SK-N-SH treated with all-trans-retinoic acid at 6 μM for 48 hours (cell line): ENCODE measurements at regions not wholly inside any gene's neighbourhood (a gene's known extent, or its start where the extent isn't known, plus 50 kb on each side); places are given as distances from the start of the nearest gene placed in this dataset.

ENCODE experiments used
- ATAC-seq: fragments of 200-7000 bp; cut with Tn5 transposase; 3 replicates; pipeline ENCODE4 v1.9.1; 2020; ENCODE audit warnings: mild to moderate bottlenecking, moderate library complexity
- ARNTL ChIP-seq: fragments of 450-650 bp; formaldehyde crosslinking; IDR thresholded peaks from 2 replicates; pipeline ENCODE4 v1.5.0; 2020; ENCODE audit warnings: low read depth, mild to moderate bottlenecking, moderate library complexity, borderline replicate concordance
- CSDC2 ChIP-seq: fragments of 250-450 bp; sonication (Bioruptor Pico); IDR thresholded peaks from 2 replicates; pipeline ENCODE4 v1.5.0; 2020; ENCODE audit warnings: mild to moderate bottlenecking, moderate library complexity
- CSRNP3 ChIP-seq: fragments of 250-450 bp; sonication (Bioruptor Pico); IDR thresholded peaks from 2 replicates; pipeline ENCODE4 v1.5.1; 2021; ENCODE audit warnings: mild to moderate bottlenecking, moderate library complexity
- ESRRG ChIP-seq: fragments of 250-450 bp; sonication (Bioruptor Pico); IDR thresholded peaks from 2 replicates; pipeline ENCODE4 v1.6.1; 2021; ENCODE audit warnings: mild to moderate bottlenecking
- ISL1 ChIP-seq: fragments of 250-450 bp; sonication (Bioruptor Pico); IDR thresholded peaks from 2 replicates; pipeline ENCODE4 v2.1.2; 2022; ENCODE audit warnings: mild to moderate bottlenecking, moderate library complexity
- OSR1 ChIP-seq: fragments of 250-450 bp; sonication (Bioruptor Pico); IDR thresholded peaks from 2 replicates; pipeline ENCODE4 v1.8.0; 2022; ENCODE audit warnings: moderate library complexity, mild to moderate bottlenecking, inconsistent platforms
- PATZ1 ChIP-seq: fragments of 250-450 bp; sonication (Bioruptor Pico); IDR thresholded peaks from 2 replicates; pipeline ENCODE4 v1.8.0; 2020; ENCODE audit warnings: mild to moderate bottlenecking, moderate library complexity, borderline replicate concordance
- RARB ChIP-seq: fragments of 250-450 bp; sonication (Bioruptor Pico); IDR thresholded peaks from 2 replicates; pipeline ENCODE4 v1.8.0; 2021; ENCODE audit warnings: mild to moderate bottlenecking, moderate library complexity
- SNAI2 ChIP-seq: fragments of 250-450 bp; sonication (Bioruptor Pico); IDR thresholded peaks from 2 replicates; pipeline ENCODE4 v1.5.0; 2020; ENCODE audit warnings: mild to moderate bottlenecking, moderate library complexity
- TCF4 ChIP-seq: fragments of 250-450 bp; sonication (Bioruptor Pico); IDR thresholded peaks from 2 replicates; pipeline ENCODE4 v1.8.0; 2021; ENCODE audit warnings: mild to moderate bottlenecking, moderate library complexity, borderline replicate concordance
- TOX ChIP-seq: fragments of 250-450 bp; sonication (Bioruptor Pico); IDR thresholded peaks from 2 replicates; pipeline ENCODE4 v1.8.0; 2021; ENCODE audit warnings: mild to moderate bottlenecking, moderate library complexity, borderline replicate concordance
- TSHZ2 ChIP-seq: fragments of 250-450 bp; sonication (Bioruptor Pico); IDR thresholded peaks from 2 replicates; pipeline ENCODE4 v1.5.0; 2020; ENCODE audit warnings: mild to moderate bottlenecking, moderate library complexity
- ZC3H10 ChIP-seq: fragments of 250-450 bp; sonication (Bioruptor Pico); IDR thresholded peaks from 2 replicates; pipeline ENCODE4 v1.5.1; 2021; ENCODE audit warnings: mild to moderate bottlenecking, moderate library complexity
- ZFP3 ChIP-seq: fragments of 250-450 bp; sonication (Bioruptor Pico); IDR thresholded peaks from 2 replicates; pipeline ENCODE4 v1.5.0; 2020; ENCODE audit warnings: mild to moderate bottlenecking, moderate library complexity
- ZFP30 ChIP-seq: fragments of 450-650 bp; formaldehyde crosslinking; IDR thresholded peaks from 2 replicates; pipeline ENCODE4 v1.5.0; 2022; ENCODE audit warnings: mild to moderate bottlenecking, moderate library complexity
- ZNF70 ChIP-seq: fragments of 450-650 bp; formaldehyde crosslinking; IDR thresholded peaks from 2 replicates; pipeline ENCODE4 v1.5.0; 2020; ENCODE audit warnings: mild to moderate bottlenecking, moderate library complexity
- ZNF8 ChIP-seq: fragments of 450-650 bp; formaldehyde crosslinking; IDR thresholded peaks from 2 replicates; pipeline ENCODE4 v1.5.0; 2020; ENCODE audit warnings: mild to moderate bottlenecking, moderate library complexity
- TF ChIP-seq, protein P1 (sequence below): fragments of 250-450 bp; sonication (Bioruptor Pico); IDR thresholded peaks from 2 replicates; pipeline ENCODE4 v1.5.1; 2020; ENCODE audit warnings: low read depth, mild to moderate bottlenecking, moderate library complexity
- TF ChIP-seq, protein P2 (sequence below): fragments of 250-450 bp; sonication (Bioruptor Pico); IDR thresholded peaks from 2 replicates; pipeline ENCODE4 v1.8.0; 2021; ENCODE audit warnings: low read depth, mild to moderate bottlenecking, moderate library complexity, borderline replicate concordance

DNA sequence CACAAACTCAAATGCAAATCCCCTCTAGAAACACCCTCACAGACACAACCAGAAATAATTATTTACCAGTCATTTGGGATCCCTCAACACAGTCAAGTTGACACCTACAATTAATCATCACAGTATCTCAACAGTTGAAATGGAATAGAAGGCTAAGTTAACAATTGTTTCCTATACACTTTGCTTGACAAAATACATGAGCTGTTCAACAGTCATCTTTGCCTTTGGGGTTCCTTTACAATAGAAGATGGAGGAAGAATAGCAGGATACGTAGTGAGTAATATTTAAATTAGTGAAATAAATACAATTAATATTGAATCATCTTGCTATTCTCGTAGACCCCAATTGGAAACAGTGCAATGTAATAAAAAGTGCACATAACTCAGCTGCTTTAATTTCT lies 487.3 kb upstream of the ADAMTS5 start:
- no peak for ATAC-seq

DNA sequence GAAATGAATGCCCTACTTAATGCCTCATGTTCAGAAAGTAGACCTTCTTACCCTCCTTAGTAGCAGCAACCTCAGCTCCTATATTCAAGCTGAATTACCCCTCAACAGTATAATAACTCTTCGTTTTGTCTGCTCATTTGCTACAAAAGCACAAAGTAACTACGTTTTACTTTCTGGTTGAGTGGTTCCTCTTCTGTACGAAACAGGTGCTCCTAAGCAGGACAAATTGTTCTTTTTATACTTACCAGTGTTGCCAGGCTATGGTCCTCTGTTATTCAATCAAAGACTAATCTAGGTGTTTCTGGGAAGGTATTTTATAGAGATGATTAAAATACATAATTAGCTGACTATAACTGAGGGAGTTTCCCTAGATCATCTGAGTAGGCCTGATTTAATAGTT lies 484.2 kb upstream of the ADAMTS5 start:
- ATAC-seq = no peak
- TF ChIP-seq ISL1 (CRISPR knock-in tag) = no peak
- TF ChIP-seq CSDC2 (CRISPR knock-in tag) = no peak
- TF ChIP-seq, protein P1, sequence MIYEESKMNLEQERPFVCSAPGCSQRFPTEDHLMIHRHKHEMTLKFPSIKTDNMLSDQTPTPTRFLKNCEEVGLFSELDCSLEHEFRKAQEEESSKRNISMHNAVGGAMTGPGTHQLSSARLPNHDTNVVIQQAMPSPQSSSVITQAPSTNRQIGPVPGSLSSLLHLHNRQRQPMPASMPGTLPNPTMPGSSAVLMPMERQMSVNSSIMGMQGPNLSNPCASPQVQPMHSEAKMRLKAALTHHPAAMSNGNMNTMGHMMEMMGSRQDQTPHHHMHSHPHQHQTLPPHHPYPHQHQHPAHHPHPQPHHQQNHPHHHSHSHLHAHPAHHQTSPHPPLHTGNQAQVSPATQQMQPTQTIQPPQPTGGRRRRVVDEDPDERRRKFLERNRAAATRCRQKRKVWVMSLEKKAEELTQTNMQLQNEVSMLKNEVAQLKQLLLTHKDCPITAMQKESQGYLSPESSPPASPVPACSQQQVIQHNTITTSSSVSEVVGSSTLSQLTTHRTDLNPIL (CRISPR knock-in tag) = no peak
- TF ChIP-seq TCF4 = no peak
- TF ChIP-seq RARB (CRISPR knock-in tag) = no peak
- TF ChIP-seq TSHZ2 (CRISPR knock-in tag) = no peak
- TF ChIP-seq, protein P2, sequence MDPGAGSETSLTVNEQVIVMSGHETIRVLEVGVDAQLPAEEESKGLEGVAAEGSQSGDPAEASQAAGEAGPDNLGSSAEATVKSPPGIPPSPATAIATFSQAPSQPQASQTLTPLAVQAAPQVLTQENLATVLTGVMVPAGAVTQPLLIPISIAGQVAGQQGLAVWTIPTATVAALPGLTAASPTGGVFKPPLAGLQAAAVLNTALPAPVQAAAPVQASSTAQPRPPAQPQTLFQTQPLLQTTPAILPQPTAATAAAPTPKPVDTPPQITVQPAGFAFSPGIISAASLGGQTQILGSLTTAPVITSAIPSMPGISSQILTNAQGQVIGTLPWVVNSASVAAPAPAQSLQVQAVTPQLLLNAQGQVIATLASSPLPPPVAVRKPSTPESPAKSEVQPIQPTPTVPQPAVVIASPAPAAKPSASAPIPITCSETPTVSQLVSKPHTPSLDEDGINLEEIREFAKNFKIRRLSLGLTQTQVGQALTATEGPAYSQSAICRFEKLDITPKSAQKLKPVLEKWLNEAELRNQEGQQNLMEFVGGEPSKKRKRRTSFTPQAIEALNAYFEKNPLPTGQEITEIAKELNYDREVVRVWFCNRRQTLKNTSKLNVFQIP (CRISPR knock-in tag) = no peak

More for the DNA sequence above, 487.3 kb upstream of the ADAMTS5 start:
- TF ChIP-seq ZNF8 (no peak), ZFP3 (no peak), ZFP30 (CRISPR knock-in tag) (no peak), ISL1 (CRISPR knock-in tag) (no peak), TSHZ2 (CRISPR knock-in tag) (no peak), ZC3H10 (CRISPR knock-in tag) (no peak), CSDC2 (CRISPR knock-in tag) (no peak), TOX (CRISPR knock-in tag) (no peak), ESRRG (no peak), ZNF70 (no peak), ARNTL (CRISPR knock-in tag) (no peak), SNAI2 (no peak), PATZ1 (CRISPR knock-in tag) (no peak), OSR1 (no peak), CSRNP3 (CRISPR knock-in tag) (no peak)
- TF ChIP-seq, protein P2 (CRISPR knock-in tag) = no peak
- TF ChIP-seq, protein P1 (CRISPR knock-in tag) = no peak
